Neuron (in vitro differentiated cells): ENCODE measurements at regions not wholly inside any gene's neighbourhood (a gene's known extent, or its start where the extent isn't known, plus 50 kb on each side); places are given as distances from the start of the nearest gene placed in this dataset.

Experiments used
- H2AFZ ChIP-seq: one replicate; pipeline ENCODE4 v1.6.1; 2013; ENCODE audit warnings: low read depth, mild to moderate bottlenecking, inconsistent platforms, low read length, moderate library complexity
- H3K27me3 ChIP-seq: one replicate; pipeline ENCODE4 v1.6.1; 2013; ENCODE audit warnings: low read length; ENCODE audit not compliant: insufficient read depth
- H3K36me3 ChIP-seq: one replicate; pipeline ENCODE4 v1.6.1; 2013; ENCODE audit warnings: low read length; ENCODE audit not compliant: insufficient read depth
- H3K4me1 ChIP-seq: one replicate; pipeline ENCODE4 v1.6.1; 2013; ENCODE audit warnings: low read length; ENCODE audit not compliant: insufficient read depth
- H3K4me3 ChIP-seq: 2 replicates; pipeline ENCODE4 v1.5.1; 2013; ENCODE audit warnings: mild to moderate bottlenecking, low read length, moderate library complexity
- H3K9me3 ChIP-seq: one replicate; pipeline ENCODE4 v1.6.1; 2013; ENCODE audit warnings: low read length

DNA sequence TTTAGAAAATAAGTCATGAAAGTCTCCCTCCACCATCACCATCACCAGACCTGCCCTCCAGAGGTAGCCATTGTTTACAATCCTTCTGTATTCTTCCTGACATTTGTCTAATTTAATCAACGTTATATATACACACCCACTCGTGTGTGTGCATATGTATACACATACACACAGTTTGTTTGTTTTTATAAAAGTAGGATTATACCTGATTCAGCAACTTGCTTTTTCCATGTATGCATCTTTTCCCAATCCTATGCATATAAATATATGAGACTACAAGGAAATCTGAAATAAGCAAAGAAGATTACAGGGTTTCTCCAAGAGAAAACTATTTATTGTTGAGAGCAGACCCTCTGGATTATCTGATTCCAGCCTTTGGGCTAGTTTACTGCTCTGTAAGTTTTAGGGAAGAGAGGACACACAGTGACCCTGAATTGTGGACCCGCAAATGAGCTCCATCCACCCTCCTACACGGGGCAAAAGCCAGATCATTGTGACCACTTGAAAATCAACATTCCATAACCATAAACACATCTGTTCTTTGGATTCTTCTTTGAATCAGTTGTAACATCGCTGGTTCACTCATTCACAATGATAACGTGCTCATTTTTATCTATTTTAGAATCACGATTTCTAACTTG is 104.3 kb downstream of the CPN2 start:
- Histone ChIP-seq H3K36me3 (no peaks in the 10 kb centered on the region), H3K4me1 (peaks cover 16% of the 10 kb centered on the region)

DNA sequence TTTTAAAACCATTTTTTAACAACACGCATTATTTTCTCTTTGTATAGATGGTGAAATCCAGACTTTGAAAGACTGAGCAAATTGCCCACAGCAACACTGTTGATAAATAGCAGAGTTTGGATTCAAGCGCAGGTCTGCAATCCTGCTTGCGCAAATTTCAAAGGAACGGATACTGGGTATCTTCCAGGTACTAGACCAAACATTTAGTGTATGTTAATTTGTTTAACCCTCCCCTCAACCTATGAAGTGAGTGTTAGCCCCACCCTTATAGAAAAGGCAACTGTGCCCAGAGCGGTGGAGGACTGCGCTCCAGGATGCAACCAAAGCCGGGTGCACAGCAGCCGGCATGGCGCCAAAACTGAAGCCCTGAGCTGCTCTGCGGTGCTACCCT is 103.8 kb downstream of the CPN2 start:
- Histone ChIP-seq H3K4me1 (peaks cover 16% of the 10 kb centered on the region), H3K4me3 (no peak overlapping the region), H3K27me3 (peaks cover 5% of the 10 kb centered on the region), H3K36me3 (no peaks in the 10 kb centered on the region), H2AFZ (no peak overlapping the region), H3K9me3 (no peaks in the 10 kb centered on the region)

More for the DNA sequence above, 104.3 kb downstream of the CPN2 start:
- H3K4me3 ChIP-seq = no peak overlapping the region
- no peak overlapping the region for H2AFZ ChIP-seq
- H3K9me3 ChIP-seq = no peaks in the 10 kb centered on the region
- H3K27me3 ChIP-seq = peaks cover 5% of the 10 kb centered on the region

DNA sequence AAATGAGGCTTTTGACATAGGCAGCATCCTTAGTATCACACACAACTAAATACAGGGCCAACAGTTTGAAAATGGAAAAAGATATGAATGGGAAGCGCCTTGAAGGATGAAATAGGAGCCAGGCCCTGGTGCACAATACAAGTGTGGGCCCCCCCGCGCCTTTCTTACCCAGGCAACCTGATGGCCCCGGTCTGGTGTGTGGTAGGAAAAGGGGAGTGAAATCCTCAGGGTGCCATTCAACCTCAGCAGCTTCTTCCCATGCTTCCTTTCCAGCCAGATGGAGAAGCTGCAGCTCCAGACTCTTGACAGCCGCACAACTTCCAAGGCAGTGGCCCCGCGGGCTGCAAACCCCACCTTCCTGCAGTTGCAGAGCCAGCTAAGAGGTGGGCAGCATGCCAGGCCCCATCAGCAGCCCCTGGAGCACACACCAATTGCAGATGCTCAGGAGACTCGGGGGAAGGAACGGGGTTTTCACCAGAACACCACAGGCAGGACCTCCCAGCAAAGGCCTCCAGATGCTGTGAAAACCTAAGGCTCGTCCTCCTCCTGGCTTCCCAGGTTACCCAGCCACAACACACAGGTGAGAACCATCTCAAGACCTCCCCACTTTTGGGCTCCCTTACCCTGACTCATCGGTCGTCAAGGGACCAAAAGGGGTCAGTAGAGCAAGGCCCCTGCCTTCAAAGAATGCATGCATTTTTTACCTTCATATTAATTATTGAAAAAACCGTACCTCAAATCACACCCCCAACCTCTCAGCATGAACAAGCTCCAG is 101.6 kb downstream of the CPN2 start:
- Histone ChIP-seq H3K9me3 (no peaks in the 10 kb centered on the region), H3K4me1 (peaks cover 16% of the 10 kb centered on the region), H3K4me3 (no peak overlapping the region), H2AFZ (no peak overlapping the region), H3K36me3 (no peaks in the 10 kb centered on the region), H3K27me3 (peaks cover 5% of the 10 kb centered on the region)

DNA sequence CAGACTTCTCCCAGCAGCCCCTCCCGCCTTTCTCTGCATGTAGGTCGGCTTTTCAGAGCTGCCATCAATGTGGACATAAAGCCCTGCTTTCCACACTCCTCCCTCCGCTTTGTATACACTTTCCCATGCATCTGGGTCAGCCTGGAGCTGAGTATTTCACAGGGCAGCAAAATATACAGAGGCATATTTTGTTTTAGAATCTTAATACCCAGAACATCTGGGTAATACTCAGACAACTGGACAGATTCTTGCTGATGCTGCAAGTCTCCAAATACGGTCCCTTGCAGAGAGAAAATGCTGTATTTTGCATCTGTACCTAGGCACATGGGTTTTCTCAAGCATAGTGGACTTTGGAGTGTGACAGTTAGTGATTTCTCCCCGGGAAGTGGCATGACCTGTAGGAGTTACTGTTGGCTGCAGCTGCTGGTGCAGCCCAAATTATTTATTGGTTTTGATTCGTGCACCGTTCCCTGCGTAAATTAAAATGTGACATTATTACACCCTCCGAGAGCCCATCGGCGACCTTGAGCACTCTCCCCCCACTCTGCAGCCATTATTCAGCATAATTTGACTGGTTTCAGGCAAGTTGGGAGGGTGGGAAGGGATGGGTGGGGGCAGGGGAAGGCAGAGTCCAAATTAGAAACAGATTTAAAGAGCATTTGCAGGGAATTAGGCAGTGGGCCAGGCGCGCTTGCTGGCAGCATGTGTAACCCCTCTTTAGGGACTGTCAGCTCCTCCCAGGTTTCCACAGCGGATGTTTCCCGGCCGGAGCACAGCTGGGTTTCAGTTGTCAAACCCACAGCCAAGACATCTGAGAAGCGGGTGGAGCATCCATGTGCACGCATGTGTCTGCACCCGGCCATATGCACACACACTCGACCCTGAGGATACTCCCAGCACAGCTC is 100.8 kb downstream of the CPN2 start:
- Histone ChIP-seq H3K9me3 (no peaks in the 10 kb centered on the region), H3K4me3 (no peak overlapping the region), H3K27me3 (peaks cover 5% of the 10 kb centered on the region), H3K36me3 (no peaks in the 10 kb centered on the region), H3K4me1 (peaks cover 16% of the 10 kb centered on the region), H2AFZ (no peak overlapping the region)

DNA sequence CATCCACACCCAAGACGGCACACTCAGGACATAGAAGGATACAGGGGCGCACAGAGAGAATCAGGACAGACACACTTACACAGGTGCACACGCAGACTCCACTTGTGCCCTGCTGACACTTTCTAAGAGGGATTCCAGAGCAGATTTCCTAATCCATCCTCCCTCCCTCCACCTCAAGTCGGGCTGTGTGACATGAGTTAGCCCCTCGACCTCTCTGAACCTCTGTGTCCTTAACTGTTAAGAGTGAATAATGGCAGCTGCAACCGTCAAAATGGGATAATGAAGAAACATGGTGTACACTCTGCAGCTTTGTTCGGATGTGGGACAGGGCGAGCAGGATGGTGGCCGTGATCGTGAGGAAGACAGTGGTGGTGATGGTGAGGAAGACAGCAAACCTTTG is 100.1 kb downstream of the CPN2 start:
- Histone ChIP-seq H3K4me1 (peaks cover 16% of the 10 kb centered on the region), H3K36me3 (no peaks in the 10 kb centered on the region), H3K27me3 (peaks cover 5% of the 10 kb centered on the region), H3K9me3 (no peaks in the 10 kb centered on the region), H2AFZ (no peak overlapping the region), H3K4me3 (no peak overlapping the region)

DNA sequence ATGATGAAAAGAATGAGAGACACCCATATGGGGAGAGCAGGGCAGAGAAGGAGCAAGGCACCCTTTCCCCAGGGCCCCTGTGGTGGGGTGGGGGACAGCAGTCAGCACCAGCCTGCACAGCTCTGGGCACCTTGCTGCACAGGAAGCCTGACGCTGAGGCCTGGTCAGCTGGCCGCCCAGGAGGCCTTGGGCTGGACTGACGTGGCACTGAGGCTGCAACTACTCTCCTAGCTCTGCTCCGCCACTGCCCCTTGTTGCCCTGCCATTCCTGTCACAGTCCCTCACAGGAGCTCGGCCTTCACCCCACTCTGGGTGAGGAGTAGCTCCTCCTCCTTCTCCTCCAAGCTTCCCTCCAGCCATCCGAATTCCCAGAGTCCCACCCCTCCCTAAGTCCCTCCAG is 99.7 kb downstream of the CPN2 start:
- Histone ChIP-seq H3K4me3 (no peak overlapping the region), H3K9me3 (no peaks in the 10 kb centered on the region), H3K27me3 (peaks cover 5% of the 10 kb centered on the region), H3K4me1 (peaks cover 16% of the 10 kb centered on the region), H2AFZ (no peak overlapping the region), H3K36me3 (no peaks in the 10 kb centered on the region)

DNA sequence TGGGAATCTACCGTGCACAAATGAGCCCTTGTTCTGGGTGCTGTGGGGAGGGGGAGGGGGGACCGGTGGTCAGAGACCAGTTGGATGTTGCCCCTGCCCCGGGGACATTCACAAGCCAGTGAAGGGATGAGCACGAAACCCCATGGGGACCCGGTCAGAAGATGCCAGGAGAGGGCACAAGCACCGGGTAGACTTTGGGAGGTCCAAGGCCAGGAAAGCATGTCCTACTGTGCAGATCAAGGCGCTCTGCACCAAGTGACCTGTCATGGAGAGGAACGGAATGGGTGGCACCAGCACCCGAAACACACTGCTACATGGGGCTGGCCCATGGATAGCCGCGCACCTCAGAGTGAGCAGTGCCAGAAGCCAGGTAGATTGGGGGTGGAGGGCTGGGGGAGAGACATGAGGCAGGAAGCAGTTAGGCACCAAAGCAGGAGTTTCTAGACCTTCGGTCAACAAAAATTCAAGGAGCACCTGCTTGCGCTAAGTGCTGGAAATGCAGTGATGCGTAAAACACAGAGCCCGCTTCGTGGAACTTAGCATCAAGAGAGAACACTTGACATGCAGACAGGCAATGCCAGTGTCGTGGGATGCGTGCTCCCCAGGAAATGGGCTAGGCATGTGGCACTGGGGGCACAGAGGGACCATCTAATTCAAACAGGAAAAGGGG is 99.1 kb downstream of the CPN2 start:
- Histone ChIP-seq H3K4me3 (no peak overlapping the region), H3K27me3 (peaks cover 5% of the 10 kb centered on the region), H2AFZ (no peak overlapping the region), H3K9me3 (no peaks in the 10 kb centered on the region), H3K36me3 (no peaks in the 10 kb centered on the region), H3K4me1 (peaks cover 16% of the 10 kb centered on the region)

DNA sequence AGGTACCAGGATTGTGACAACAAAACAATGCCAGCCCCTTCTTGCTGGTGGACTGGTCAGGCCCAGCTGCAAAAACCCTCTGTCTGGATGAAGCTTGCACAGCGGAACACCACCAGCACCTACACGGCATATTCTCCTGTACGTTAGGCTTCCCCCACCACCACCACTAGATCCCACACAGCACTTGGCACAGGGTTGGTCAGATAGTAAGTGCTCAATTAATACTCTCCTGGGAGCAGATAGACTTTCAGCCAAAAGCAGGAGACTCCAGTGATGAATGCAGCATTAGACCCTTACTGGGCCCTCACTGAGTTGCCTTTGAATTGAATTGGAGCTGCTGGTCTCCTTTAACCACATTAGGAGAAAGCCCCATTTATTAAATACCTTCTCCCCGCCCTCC is 97.9 kb downstream of the CPN2 start:
- Histone ChIP-seq H2AFZ (no peak overlapping the region), H3K4me1 (peaks cover 16% of the 10 kb centered on the region), H3K36me3 (no peaks in the 10 kb centered on the region), H3K9me3 (peaks cover 2% of the 10 kb centered on the region), H3K27me3 (peaks cover 5% of the 10 kb centered on the region), H3K4me3 (no peak overlapping the region)

DNA sequence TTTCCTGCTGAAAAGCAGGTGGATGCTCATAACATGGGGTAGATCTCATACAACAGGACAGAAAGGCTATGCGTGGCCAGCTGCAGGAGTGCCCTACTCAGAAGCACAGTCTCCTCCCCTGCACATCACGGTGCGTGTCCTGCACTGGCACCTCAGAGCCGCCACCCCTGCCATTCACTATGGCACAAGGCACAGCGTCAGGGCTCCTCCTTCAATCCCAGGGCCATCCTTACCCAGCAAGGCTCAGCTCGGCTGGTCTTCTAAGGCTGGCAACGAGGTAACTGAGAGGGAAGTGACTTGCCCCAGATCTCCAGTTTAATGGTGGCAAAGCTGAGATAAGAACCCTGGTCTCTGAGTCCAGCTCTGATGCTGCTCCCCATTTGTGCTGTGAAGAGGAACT is 97.1 kb downstream of the CPN2 start:
- Histone ChIP-seq H3K27me3 (peaks cover 5% of the 10 kb centered on the region), H3K4me1 (peaks cover 16% of the 10 kb centered on the region), H3K9me3 (peaks cover 2% of the 10 kb centered on the region), H3K4me3 (no peak overlapping the region), H3K36me3 (no peaks in the 10 kb centered on the region), H2AFZ (no peak overlapping the region)

DNA sequence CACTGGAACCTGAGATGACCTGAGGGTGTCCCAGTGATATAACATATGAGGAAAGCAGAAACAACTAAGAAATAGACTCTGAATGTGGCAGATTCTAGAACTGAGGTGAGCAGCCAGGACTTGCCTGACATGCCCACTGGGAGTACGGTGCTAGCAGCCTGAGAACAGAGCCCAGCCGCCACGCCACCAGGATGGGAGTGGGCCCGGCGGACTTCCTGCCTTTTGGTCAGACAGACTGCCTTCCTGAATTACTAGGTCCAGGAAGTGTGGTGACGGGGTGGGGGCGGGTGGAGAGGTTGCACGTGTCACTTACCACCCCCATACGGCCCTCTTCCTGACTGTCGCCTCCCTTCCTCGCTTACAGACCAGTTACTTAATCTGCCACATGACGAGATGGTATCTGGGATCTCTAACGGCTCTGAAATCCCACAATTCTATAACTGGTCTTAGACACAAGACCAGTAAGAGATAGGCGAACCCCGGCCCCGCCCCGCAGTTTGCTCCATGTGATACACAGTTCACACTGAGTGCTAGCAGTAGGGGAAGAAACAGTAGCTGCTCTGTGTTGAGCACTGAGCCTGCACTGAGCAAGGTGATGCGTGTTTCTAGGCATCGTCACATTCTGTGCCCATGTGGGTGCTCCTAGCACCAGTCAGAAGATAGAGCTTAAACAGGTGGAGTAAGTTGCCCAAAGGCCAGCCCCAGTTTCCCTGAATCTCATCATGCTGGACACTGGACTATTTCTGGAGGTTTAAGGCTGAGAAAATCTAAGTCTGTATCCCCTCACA is 95.7 kb downstream of the CPN2 start:
- no peak overlapping the region for H3K4me3 ChIP-seq
- no peaks in the 10 kb centered on the region for H3K36me3 ChIP-seq
- H3K4me1 ChIP-seq = peaks cover 5% of the 10 kb centered on the region
- no peak overlapping the region for H2AFZ ChIP-seq
- peaks cover 2% of the 10 kb centered on the region for H3K9me3 ChIP-seq
- peaks cover 5% of the 10 kb centered on the region for H3K27me3 ChIP-seq

DNA sequence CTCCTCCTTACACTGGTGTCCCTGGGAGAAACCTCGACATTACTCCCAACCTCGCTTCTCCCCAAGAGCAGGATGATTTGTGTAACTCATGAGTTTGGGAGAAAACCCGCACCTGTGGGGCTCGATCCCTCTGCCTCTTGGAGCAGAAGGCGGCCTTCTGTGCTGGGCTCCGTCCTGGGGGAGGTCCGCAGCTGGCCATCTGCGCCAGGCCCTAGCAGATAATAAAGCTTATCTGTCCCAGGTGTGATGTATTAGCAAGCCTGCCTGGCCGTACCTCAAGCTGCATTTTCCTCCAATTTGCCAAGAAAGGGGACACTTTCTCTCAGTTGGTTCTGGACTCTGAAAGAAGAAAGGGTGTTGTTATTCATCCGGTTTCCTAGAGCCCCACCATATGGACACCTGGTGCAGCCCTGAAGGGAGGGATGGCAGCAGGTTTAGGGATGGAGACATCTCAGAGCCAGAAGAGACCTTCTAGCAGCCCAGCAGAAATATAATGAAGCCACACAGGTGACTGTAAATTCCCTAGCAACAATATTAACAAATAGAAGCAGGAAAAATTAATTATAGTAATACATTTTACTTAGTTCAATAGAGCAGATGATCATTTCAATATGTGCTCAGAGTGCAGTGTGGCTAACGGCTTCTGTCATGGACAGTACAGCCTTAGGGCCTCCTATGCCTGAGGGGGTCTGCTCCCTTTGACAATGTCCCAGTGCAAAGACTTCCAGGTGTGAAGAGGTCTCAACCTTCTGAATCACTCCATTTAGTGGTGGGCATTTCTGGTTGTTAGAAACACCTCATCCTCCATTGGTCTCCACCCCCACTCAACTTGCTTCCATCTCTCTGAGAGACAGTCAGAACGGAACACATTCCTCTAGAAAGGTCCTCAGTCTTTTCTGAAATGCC is 94.8 kb downstream of the CPN2 start:
- H2AFZ ChIP-seq = no peak overlapping the region
- H3K27me3 ChIP-seq = no peaks in the 10 kb centered on the region

More for the DNA sequence above, 94.8 kb downstream of the CPN2 start:
- Histone ChIP-seq H3K4me3 (no peak overlapping the region), H3K36me3 (no peaks in the 10 kb centered on the region), H3K4me1 (no peaks in the 10 kb centered on the region), H3K9me3 (peaks cover 2% of the 10 kb centered on the region)
